NCI-H1930 (cell line): ENCODE measurements at regions not wholly inside any gene's neighbourhood (a gene's known extent, or its start where the extent isn't known, plus 50 kb on each side); places are given as distances from the start of the nearest gene placed in this dataset.

Experiments used
- DNase-seq, 2 experiments: peaks; one replicate each; lab custom pipeline; 2025; lab: John Stamatoyannopoulos, UW

GRCh38 chr13:111038887-111039286 lies 76.2 kb upstream of the ARHGEF7 start:
- DNase-seq, result no peak

GRCh38 chr13:111037927-111038326 lies 77.2 kb upstream of the ARHGEF7 start:
- DNase-seq, result no peak

- DNase-seq, result no peak
Observed at GRCh38 chr13:111036665-111037064, 78.4 kb upstream of the ARHGEF7 start.

- DNase-seq, result no peak
Observed at GRCh38 chr13:111035861-111036260, 79.2 kb upstream of the ARHGEF7 start.

- no peak for DNase-seq
Observed at GRCh38 chr13:111034811-111035210, 80.3 kb upstream of the ARHGEF7 start.

- peak in 1 of 2 experiments; percentile 24 for DNase-seq
Observed at GRCh38 chr13:111033172-111034130, 81.7 kb upstream of the ARHGEF7 start.

- DNase-seq, result no peak
Observed at GRCh38 chr13:111031531-111031961, 83.6 kb upstream of the ARHGEF7 start.

GRCh38 chr13:111029957-111030609 lies 85.0 kb upstream of the ARHGEF7 start:
- DNase-seq, result no peak

GRCh38 chr13:111027458-111028439 lies 87.4 kb upstream of the ARHGEF7 start:
- DNase-seq, result no peak

GRCh38 chr13:111025310-111025709 lies 89.8 kb upstream of the ARHGEF7 start:
- DNase-seq, result no peak

- DNase-seq, result no peak
Observed at GRCh38 chr13:111022886-111023285, 92.2 kb upstream of the ARHGEF7 start.

GRCh38 chr13:111022241-111022640 lies 92.9 kb upstream of the ARHGEF7 start:
- no peak for DNase-seq

GRCh38 chr13:111021270-111021669 lies 93.8 kb upstream of the ARHGEF7 start:
- DNase-seq, result no peak

GRCh38 chr13:111020546-111020945 lies 94.6 kb upstream of the ARHGEF7 start:
- no peak for DNase-seq

GRCh38 chr13:111020021-111020420 lies 95.1 kb upstream of the ARHGEF7 start:
- DNase-seq, result no peak

- DNase-seq, result no peak
Observed at GRCh38 chr13:111017755-111018459, 97.2 kb upstream of the ARHGEF7 start.

GRCh38 chr13:111013196-111013595 lies 98.3 kb upstream of the ANKRD10 start:
- no peak for DNase-seq

- no peak for DNase-seq
Observed at GRCh38 chr13:111011899-111012298, 97.0 kb upstream of the ANKRD10 start.

GRCh38 chr13:111008351-111008750 lies 93.5 kb upstream of the ANKRD10 start:
- no peak for DNase-seq

GRCh38 chr13:111007209-111007608 lies 92.3 kb upstream of the ANKRD10 start:
- no peak for DNase-seq

- DNase-seq, result no peak
Observed at GRCh38 chr13:111006506-111007031, 91.7 kb upstream of the ANKRD10 start.
